ENCODE measurements at regions not wholly inside any gene's neighbourhood (a gene's known extent, or its start where the extent isn't known, plus 50 kb on each side); places are given as distances from the start of the nearest gene placed in this dataset.

- peak in 1 of 2 donors; percentile 27 for DNase-seq
- Histone ChIP-seq H3K27ac (no peak overlapping the region), H3K4me3 (no peak overlapping the region), H3K9me3 (peaks cover 0 to 17% (median 0%) of the 10 kb centered on the region in 4 donors), H3K4me1 (no peaks in the 10 kb centered on the region), H3K27me3 (no peaks in the 10 kb centered on the region), H3K36me3 (no peaks in the 10 kb centered on the region)
- intact Hi-C loops (cut with DNase I; ENCODE audit: low total_unique reads), result no loop called here
- WGBS, 5 donors, result 42 to 59% (median 51%) methylated on average over 13 of the region's 13 CpGs
- TF ChIP-seq POLR2AphosphoS5 (IDR thresholded peaks at IDR 0.05), result no peak
- TF ChIP-seq POLR2A (IDR thresholded peaks at IDR 0.05), result no peak
- TF ChIP-seq EP300 (IDR thresholded peaks at IDR 0.05), result no peak
- TF ChIP-seq CTCF (IDR thresholded peaks at IDR 0.05), result no peak
These were observed 1163.4 kb upstream of the AUTS2 start for GRCh38 chr7:68434857-68435256.

- H3K36me3 ChIP-seq, result no peaks in the 10 kb centered on the region
- H3K27me3 ChIP-seq, result no peaks in the 10 kb centered on the region
- TF ChIP-seq POLR2A (IDR thresholded peaks at IDR 0.05), result no peak
- TF ChIP-seq CTCF (IDR thresholded peaks at IDR 0.05), result no peak
- no peak for TF ChIP-seq EP300 (IDR thresholded peaks at IDR 0.05)
- no peak for TF ChIP-seq POLR2AphosphoS5 (IDR thresholded peaks at IDR 0.05)
- no peak overlapping the region for H3K27ac ChIP-seq
- peaks cover 0 to 17% (median 0%) of the 10 kb centered on the region in 4 donors for H3K9me3 ChIP-seq
- no peak for DNase-seq
- H3K4me3 ChIP-seq, result no peak overlapping the region
- no peaks in the 10 kb centered on the region for H3K4me1 ChIP-seq
- WGBS, 5 donors, result 24 to 50% (median 42%) methylated on average over 2 of the region's 2 CpGs
- intact Hi-C loops (cut with DNase I; ENCODE audit: low total_unique reads), result no loop called here
These were observed 1160.3 kb upstream of the AUTS2 start for GRCh38 chr7:68438016-68438415.

- Histone ChIP-seq H3K27ac (no peak overlapping the region), H3K4me3 (no peak overlapping the region), H3K4me1 (no peaks in the 10 kb centered on the region), H3K9me3 (peaks cover 0 to 22% (median 0%) of the 10 kb centered on the region in 4 donors), H3K36me3 (no peaks in the 10 kb centered on the region), H3K27me3 (no peaks in the 10 kb centered on the region)
- intact Hi-C loops (cut with DNase I; ENCODE audit: low total_unique reads), result no loop called here
- TF ChIP-seq EP300 (IDR thresholded peaks at IDR 0.05) (no peak), CTCF (IDR thresholded peaks at IDR 0.05) (no peak), POLR2A (IDR thresholded peaks at IDR 0.05) (no peak), POLR2AphosphoS5 (IDR thresholded peaks at IDR 0.05) (no peak)
- no peak for DNase-seq
These were observed 1159.5 kb upstream of the AUTS2 start for GRCh38 chr7:68438811-68439210.

GRCh38 chr7:68439897-68440296, 1158.4 kb upstream of the AUTS2 start:
- H3K9me3 ChIP-seq, result peaks cover 0 to 22% (median 0%) of the 10 kb centered on the region in 4 donors
- DNase-seq, result no peak
- no peak overlapping the region for H3K27ac ChIP-seq
- H3K36me3 ChIP-seq, result no peaks in the 10 kb centered on the region
- intact Hi-C loops (cut with DNase I; ENCODE audit: low total_unique reads), result no loop called here
- H3K4me3 ChIP-seq, result no peak overlapping the region
- TF ChIP-seq EP300 (IDR thresholded peaks at IDR 0.05), result no peak
- H3K27me3 ChIP-seq, result no peaks in the 10 kb centered on the region
- 65 to 90% (median 85%) methylated on average over 1 of the region's 1 CpG for WGBS, 5 donors
- H3K4me1 ChIP-seq, result no peaks in the 10 kb centered on the region

GRCh38 chr7:68440866-68441265, 1157.4 kb upstream of the AUTS2 start:
- Histone ChIP-seq H3K27me3 (no peaks in the 10 kb centered on the region), H3K4me1 (no peaks in the 10 kb centered on the region), H3K9me3 (peaks cover 0 to 22% (median 0%) of the 10 kb centered on the region in 4 donors), H3K4me3 (no peak overlapping the region), H3K36me3 (no peaks in the 10 kb centered on the region), H3K27ac (no peak overlapping the region)
- TF ChIP-seq CTCF (IDR thresholded peaks at IDR 0.05) (no peak), EP300 (IDR thresholded peaks at IDR 0.05) (no peak), POLR2A (IDR thresholded peaks at IDR 0.05) (no peak), POLR2AphosphoS5 (IDR thresholded peaks at IDR 0.05) (no peak)
- 53 to 82% (median 79%) methylated on average over 4 to 6 of the region's 6 CpGs for WGBS, 5 donors
- peak in 1 of 2 donors; percentile 32 for DNase-seq
- intact Hi-C loops (cut with DNase I; ENCODE audit: low total_unique reads), result no loop called here
